Type B pancreatic cell (in vitro differentiated cells): ENCODE measurements at regions not wholly inside any gene's neighbourhood (a gene's known extent, or its start where the extent isn't known, plus 50 kb on each side); places are given as distances from the start of the nearest gene placed in this dataset.

Experiments
- DNase-seq: peaks from one replicate; pipeline ENCODE4 v3.0.0; 2021; ENCODE audit warnings: mixed read lengths; ENCODE audit not compliant: unreplicated experiment; ENCODE audit errors: extremely low spot score
- H3K27ac Mint-ChIP-seq: 2 replicates; pipeline ENCODE4 v1.8.0; 2021; ENCODE audit warnings: mild to moderate bottlenecking, mixed read lengths
- H3K27me3 Mint-ChIP-seq: 2 replicates; pipeline ENCODE4 v1.8.0; 2021; ENCODE audit warnings: mixed read lengths
- H3K36me3 Mint-ChIP-seq: 2 replicates; pipeline ENCODE4 v1.8.0; 2021; ENCODE audit warnings: mixed read lengths
- H3K4me1 Mint-ChIP-seq: one replicate; pipeline ENCODE4 v1.8.0; 2021; ENCODE audit warnings: mixed read lengths; ENCODE audit not compliant: unreplicated experiment
- H3K4me3 Mint-ChIP-seq: 2 replicates; pipeline ENCODE4 v1.8.0; 2021; ENCODE audit warnings: mild to moderate bottlenecking, mixed read lengths
- H3K9me3 Mint-ChIP-seq: 2 replicates; pipeline ENCODE4 v1.8.0; 2021; ENCODE audit warnings: mixed read lengths
- CTCF ChIP-seq: fragments of 200-600 bp; sonication (generic); conservative IDR thresholded peaks from 2 replicates; pipeline ENCODE4 v1.5.0; 2021; ENCODE audit warnings: antibody characterized with exemption, mild to moderate bottlenecking

DNA sequence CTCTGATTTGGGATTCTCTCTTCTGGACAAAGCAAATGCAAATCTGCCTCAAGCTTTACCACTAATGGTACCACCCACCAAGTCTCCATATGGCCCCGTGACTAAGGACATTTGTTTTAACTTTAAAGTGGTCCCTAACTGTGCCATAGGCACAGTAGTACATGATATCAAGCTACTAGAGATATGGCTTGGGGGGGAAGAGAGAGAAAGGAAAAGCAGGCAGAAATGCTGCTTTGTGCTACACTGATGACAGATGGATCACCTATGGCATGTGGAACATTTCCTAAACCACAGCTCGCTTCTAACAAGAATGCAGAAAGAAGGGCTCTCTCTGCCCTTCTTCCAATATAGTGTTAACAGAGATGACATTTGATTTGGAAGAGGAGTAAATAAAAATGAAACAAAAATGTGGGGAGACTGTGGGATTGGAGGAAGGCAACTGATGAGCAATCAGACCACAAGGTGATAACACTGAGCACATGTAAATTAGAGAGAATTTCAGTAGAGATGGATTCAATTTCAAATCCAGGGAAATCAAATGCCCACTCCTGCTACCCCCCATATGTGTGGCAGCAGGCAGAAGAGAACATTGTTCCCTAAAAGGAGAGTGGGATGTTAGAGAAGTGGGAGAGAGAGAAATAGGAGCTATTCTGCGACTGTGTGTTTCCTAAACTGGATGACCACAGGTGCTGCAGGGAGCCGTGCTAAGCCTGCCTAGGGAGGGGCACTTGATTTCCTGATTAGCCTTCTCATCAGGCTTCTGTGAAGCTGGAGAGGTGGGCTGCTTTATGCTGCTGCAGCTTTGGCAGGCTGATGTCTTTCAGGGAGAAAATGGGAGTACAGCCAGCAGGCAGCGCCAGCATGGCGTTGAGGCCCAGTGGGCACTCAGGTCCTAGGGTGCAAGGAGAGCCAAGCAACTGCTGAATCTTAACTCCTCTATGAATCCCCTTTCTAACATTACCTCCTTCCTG lies 75.3 kb downstream of the ZNF648 start:
- H3K36me3 Mint-ChIP-seq = no peaks in the 10 kb centered on the region
- peaks cover 12% of the 10 kb centered on the region for H3K4me1 Mint-ChIP-seq
- DNase-seq = no peak
- no peak for TF ChIP-seq CTCF
- no peak overlapping the region for H3K27ac Mint-ChIP-seq
- no peak overlapping the region for H3K4me3 Mint-ChIP-seq
- H3K9me3 Mint-ChIP-seq = no peaks in the 10 kb centered on the region
- H3K27me3 Mint-ChIP-seq = peaks cover 17% of the 10 kb centered on the region

- Mint-ChIP-seq H3K4me3 (no peak overlapping the region), H3K9me3 (no peaks in the 10 kb centered on the region), H3K4me1 (peaks cover 12% of the 10 kb centered on the region), H3K27me3 (peaks cover 20% of the 10 kb centered on the region), H3K36me3 (no peaks in the 10 kb centered on the region), H3K27ac (no peak overlapping the region)
- no peak for TF ChIP-seq CTCF
- DNase-seq = no peak
Observed at GRCh38 chr1:181985281-181985680, 76.2 kb downstream of the ZNF648 start.

- no peak for TF ChIP-seq CTCF
- Mint-ChIP-seq H3K27me3 (peaks cover 24% of the 10 kb centered on the region), H3K27ac (no peak overlapping the region), H3K36me3 (no peaks in the 10 kb centered on the region), H3K4me1 (peaks cover 12% of the 10 kb centered on the region), H3K9me3 (peaks cover 5% of the 10 kb centered on the region), H3K4me3 (no peak overlapping the region)
- DNase-seq = no peak
Observed at GRCh38 chr1:181984006-181984405, 77.5 kb downstream of the ZNF648 start.

- no peak for DNase-seq
Observed at GRCh38 chr1:181981821-181982220, 79.7 kb downstream of the ZNF648 start.

GRCh38 chr1:181972256-181972655 lies 89.3 kb downstream of the ZNF648 start:
- no peak overlapping the region for H3K27ac Mint-ChIP-seq

More at GRCh38 chr1:181981821-181982220, 79.7 kb downstream of the ZNF648 start:
- peaks cover 6% of the 10 kb centered on the region for H3K9me3 Mint-ChIP-seq
- peaks cover 25% of the 10 kb centered on the region for H3K27me3 Mint-ChIP-seq
- no peak overlapping the region for H3K4me3 Mint-ChIP-seq
- H3K36me3 Mint-ChIP-seq = no peaks in the 10 kb centered on the region
- peaks cover 7% of the 10 kb centered on the region for H3K4me1 Mint-ChIP-seq
- no peak for TF ChIP-seq CTCF
- H3K27ac Mint-ChIP-seq = no peak overlapping the region

More at GRCh38 chr1:181972256-181972655, 89.3 kb downstream of the ZNF648 start:
- Mint-ChIP-seq H3K4me3 (no peak overlapping the region), H3K4me1 (no peaks in the 10 kb centered on the region), H3K9me3 (peaks cover 5% of the 10 kb centered on the region), H3K27me3 (peaks cover 10% of the 10 kb centered on the region), H3K36me3 (no peaks in the 10 kb centered on the region)
- DNase-seq = no peak
- TF ChIP-seq CTCF = no peak
